DMS53 treated with DMSO at 0.1 percent for 48 hours (cell line): ENCODE measurements at regions not wholly inside any gene's neighbourhood (a gene's known extent, or its start where the extent isn't known, plus 50 kb on each side); places are given as distances from the start of the nearest gene placed in this dataset.
"Not testable (repeated sequence)": the region's sequence is repeated elsewhere in the genome, so short reads cannot be mapped to it uniquely, and the experiment has no call there.

Source experiments
- DNase-seq: peaks from one replicate; lab custom pipeline; 2025; ENCODE audit not compliant: unreplicated experiment; lab: John Stamatoyannopoulos, UW

GRCh38 chr3:150357923-150358607 lies 50.0 kb upstream of the TSC22D2 start:
- DNase-seq = no peak

GRCh38 chr3:150357140-150357539 lies 51.0 kb upstream of the TSC22D2 start:
- DNase-seq = no peak

- DNase-seq = no peak
Observed at GRCh38 chr3:150355574-150355973, 52.5 kb upstream of the TSC22D2 start.

- no peak for DNase-seq
Observed at GRCh38 chr3:150352931-150353330, 55.2 kb upstream of the TSC22D2 start.

GRCh38 chr3:150351398-150351797 lies 56.7 kb upstream of the TSC22D2 start:
- no peak for DNase-seq

DNA sequence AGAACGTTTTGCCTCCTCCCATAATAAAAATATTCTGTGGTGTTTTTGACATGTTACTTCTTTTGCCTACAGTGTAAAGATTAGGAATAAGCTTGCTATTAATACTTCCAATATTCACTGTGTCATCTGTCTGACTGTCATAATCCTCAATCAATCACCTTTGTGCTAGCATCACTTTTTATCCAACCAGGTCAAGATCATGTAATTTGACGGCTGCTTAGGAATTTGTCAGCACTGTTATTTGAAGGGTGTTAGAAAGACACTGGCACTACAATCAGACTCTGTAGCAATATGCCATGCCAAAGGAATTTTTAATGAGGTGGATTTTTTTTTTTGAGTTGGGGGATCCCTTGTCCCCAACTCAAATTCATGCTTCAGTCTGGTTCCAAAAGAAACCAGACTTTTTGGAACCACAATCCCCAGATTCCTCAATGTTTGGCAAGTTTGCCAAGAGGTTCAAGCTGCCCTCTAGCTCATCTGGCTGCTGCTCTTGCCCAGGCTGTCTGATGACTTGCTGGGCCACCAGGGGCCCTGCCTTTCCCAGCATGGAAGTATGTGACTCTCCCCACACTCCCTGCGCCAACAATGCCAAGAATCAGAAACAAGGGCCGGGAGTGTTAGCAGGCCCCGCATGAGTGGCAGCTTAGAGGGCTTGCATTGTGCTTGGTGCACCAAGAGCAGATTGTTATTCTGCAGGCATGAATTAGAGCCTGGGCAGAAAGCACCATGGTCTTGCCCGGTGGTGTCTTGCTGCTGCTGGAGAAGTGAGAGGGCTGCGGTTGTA lies 58.6 kb upstream of the TSC22D2 start:
- DNase-seq = no peak

GRCh38 chr3:150348500-150348899 lies 59.6 kb upstream of the TSC22D2 start:
- DNase-seq = no peak

GRCh38 chr3:150346981-150347863 lies 60.9 kb upstream of the TSC22D2 start:
- no peak for DNase-seq

GRCh38 chr3:150346266-150346665 lies 61.8 kb upstream of the TSC22D2 start:
- DNase-seq = no peak

- peak; percentile 55 for DNase-seq
Observed at GRCh38 chr3:150345021-150345538, 63.0 kb upstream of the TSC22D2 start.

DNA sequence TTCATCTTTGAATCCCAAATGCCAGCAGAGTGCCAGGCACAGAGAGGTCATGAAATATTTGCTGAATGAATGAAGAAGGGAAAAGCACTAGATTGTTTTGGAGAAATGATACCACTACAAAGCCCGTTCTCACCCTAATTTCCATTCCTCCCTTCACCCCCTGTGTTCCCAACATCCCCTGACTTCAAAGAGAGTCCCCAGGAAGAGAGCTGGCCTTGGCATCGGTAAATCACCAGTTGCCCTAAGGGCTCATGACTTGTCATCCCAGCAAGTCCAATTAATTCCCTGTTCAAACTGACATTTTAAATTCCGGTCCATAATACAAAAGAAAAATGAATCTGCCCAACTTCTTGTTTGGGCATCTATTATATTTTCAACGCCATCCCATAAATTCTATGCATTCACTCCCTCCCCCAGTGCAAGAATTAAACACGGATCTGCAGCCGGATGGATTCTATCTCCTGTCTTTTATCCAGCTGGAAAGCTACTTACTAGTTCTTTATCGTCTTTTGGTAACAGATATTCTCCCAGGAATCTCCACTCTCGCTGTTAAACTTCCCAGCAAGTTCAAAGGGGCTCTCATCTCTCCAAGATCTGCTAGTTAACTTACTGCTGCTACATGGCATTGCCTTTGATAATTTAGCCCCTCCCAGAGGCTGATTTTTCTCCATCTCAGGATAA lies 63.9 kb upstream of the TSC22D2 start:
- no peak for DNase-seq

GRCh38 chr3:150342896-150343467 lies 65.1 kb upstream of the TSC22D2 start:
- no peak for DNase-seq

GRCh38 chr3:150341891-150342290 lies 66.2 kb upstream of the TSC22D2 start:
- no peak for DNase-seq

DNA sequence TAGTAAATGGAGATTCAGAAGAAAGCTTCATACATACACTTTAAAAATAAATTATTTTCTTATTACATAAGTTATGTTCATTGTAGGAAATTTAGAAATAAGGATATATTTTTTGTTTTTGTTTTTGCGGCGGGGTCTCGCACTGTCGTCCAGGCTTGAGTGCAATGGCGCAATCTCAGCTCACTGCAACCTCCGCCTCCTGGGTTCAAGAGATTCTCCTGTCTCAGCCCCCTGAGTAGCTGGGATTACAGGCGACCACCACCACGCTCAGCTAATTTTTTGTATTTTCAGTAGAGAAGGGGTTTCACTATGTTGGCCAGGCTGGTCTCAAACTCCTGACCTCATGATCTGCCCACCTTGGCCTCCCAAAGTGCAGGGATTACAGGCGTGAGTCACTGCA lies 71.7 kb upstream of the TSC22D2 start:
- DNase-seq = not testable (repeated sequence)

GRCh38 chr3:150335631-150336030 lies 72.5 kb upstream of the TSC22D2 start:
- no peak for DNase-seq

- no peak for DNase-seq
Observed at GRCh38 chr3:150334974-150335373, 73.1 kb upstream of the TSC22D2 start.

DNA sequence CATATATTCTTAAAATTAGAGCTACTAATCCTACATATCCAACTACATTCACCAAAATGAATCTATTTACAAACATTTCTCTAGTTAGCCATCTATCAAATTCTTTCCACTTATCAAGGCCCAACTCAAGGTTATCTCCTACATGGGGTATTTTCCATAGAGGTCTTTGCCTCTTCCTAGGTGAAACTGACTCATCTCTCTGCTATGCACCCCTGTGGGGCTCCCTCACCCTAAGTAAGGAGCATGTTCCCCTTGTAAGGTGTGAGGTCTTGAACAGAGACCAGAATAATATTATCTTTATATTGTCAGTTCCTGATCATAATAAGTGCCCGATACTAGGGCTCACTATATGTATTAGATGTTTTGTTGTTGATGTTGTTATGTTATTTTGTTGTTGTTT lies 74.6 kb upstream of the TSC22D2 start:
- DNase-seq = no peak

- DNase-seq = no peak
Observed at GRCh38 chr3:150331978-150332568, 76.0 kb upstream of the TSC22D2 start.

- peak; percentile 65 for DNase-seq
Observed at GRCh38 chr3:150330872-150331271, 77.2 kb upstream of the TSC22D2 start.

DNA sequence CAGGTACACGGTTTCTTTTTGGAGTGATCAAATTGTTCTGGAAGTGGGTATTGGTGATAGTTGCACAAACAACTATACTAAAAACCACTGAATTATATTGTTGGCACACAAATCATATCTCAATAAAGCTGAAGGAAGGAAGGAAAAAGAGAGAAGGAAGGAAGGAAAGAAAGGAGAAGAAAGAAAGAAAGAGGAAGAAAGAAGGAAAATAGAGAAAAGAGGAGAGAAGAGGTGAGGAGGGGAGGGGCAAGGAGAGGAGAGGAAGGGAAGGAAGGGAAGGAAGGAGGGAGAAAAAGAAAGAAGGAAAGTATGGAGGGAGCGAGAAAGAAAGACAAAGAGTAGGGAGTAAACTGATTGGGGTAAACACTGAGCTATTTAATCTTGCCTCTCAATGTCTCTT lies 77.9 kb upstream of the TSC22D2 start:
- no peak for DNase-seq
